Daoy (cell line): ENCODE measurements at regions not wholly inside any gene's neighbourhood (a gene's known extent, or its start where the extent isn't known, plus 50 kb on each side); places are given as distances from the start of the nearest gene placed in this dataset.
"Not testable (repeated sequence)": the region's sequence is repeated elsewhere in the genome, so short reads cannot be mapped to it uniquely, and the experiment has no call there.

Experiments used
- DNase-seq: peaks from one replicate; pipeline ENCODE4 v3.0.0-alpha.2; 2015; ENCODE audit warnings: low read depth

DNA sequence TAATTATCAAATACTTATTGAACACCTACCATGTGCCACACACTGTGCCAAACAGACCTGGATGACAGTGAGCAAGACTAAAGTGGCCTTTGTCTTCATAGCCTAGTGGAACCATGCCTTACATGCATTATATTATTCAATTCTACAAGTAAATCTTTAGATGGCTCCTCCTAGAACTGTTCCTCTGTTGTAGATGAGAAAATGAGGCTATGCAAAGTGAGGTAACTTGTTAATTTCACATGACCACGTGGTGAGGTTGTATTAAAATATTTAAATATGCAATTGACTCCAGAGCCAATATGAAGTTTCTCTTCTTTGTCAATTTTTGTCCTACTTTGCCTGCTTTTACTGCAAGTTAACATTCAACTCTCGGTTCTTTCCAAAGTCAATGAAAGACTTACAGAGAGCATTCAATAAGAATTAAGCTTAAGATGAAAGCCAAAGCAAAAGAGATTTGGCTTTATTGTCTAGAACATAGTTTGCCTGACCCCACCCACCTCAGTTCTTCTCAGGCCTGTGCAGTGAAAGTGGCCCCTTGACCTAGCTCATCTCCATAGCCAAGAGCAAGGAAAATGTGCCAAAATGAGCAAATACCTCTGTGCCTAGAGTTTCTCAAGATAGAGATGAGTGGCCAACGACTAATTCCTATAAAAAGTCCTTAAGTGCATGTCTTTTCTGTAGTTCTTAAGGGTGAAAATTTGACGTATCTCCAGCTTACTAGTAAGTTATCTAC, 263.2 kb upstream of the NFIA start:
- DNase-seq, result no peak

DNA sequence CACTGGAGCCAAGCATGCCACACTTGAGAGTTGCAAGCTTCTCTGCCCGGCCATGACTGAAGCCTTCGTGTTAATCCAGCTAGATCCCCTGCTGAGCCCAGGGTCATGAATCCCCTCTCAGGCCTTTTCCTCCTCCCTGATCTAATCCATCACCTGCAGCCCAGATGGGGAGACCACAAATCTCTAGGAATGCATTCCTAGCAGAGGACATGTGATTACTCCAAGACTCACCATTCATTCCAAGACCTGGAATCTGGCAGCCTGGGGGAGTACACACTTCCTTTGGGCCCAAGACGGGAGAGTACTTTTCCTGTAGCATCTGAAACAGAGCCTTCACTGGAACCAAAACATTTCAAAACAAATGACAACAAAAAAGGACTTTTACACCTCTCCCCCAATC, 269.3 kb upstream of the NFIA start:
- no peak for DNase-seq

DNA sequence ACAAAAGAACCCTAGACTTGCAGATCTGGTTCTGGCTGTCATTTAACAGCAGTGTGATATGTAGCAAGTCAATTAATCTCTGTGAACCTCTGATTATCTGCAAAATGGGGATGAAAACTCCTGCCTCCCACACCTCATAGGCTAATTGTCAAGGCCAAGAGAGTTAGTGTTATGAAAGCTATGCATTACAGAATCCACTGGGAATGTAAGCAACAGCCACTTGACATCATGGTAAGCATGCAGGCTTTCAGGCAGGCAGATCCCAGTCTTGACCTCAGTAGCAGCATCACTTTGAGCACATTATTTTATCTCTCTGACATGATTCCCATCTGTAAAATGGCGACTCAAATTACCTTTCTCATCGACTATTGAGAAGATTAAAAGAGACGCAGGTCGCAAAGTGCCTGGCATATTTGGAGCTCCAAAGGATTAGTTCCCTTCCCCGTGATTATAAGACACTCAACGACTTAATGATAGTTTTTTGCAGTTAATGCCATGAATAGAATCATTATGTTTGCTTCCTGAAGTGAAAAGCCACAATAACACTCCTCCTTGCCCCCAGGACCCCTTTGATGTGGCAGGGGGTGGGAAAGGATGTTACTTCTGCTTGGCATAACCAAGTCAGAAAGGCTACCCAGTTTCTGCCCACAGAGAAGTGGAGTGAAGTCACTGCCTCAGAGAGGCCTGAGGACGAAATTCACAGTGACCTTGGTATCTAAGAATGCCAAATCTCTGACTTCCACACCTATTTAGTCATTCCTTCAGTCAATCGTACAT, 273.0 kb upstream of the NFIA start:
- DNase-seq, result no peak

DNA sequence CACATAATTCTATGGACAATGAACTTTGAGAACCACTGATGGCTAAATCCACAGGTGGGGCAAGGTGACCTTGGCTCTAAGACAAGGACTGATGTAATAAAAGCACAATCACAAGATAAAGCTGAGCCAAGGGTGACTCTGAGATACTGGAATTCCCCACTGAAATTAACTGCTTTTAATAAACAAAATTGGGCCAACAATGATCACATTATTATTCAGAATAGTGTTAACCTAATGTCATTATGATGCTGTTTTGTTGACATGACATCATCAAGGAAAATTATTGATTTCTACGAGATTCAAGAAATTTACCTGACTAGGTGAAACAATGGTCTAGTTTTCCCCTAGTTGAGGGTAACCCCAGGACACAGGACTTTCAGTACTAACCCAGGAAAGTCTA, 273.7 kb upstream of the NFIA start:
- no peak for DNase-seq

DNA sequence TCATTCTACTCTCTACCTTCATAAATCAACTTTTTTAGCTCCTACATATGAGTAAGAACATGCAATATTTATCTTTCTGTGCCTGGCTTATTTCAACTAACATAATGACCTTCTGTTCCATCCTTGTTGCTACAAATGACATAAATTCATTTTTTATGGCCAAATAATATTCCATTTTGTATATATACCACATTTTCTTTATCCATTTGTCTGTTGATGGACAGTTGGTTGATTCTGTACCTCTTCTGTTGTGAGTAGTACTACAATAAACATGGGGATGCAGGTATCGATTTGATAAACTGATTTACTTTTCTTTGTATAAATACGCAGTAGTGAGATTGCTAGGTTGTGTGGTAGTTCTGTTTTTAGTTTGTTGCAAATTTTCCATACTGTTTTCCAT, 279.5 kb upstream of the NFIA start:
- no peak for DNase-seq

DNA sequence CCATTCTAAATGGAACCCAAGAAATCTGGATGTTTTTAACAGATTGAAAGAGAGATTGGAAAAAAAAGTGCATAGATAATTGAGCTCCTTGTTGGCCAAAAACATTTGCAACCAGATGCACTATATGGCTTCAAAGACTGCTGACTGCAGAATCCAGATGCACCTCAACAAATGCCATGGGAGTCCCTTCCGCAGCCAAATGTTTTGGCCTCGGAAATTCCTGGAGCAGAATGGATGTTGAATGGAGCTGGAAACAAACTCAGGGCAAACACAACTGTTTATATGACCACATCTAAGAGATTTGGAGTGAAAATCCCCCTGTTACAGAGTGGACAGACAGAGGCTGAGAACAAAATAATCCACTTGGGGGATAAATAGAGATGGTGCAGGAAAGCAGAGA, 285.0 kb upstream of the NFIA start:
- no peak for DNase-seq

DNA sequence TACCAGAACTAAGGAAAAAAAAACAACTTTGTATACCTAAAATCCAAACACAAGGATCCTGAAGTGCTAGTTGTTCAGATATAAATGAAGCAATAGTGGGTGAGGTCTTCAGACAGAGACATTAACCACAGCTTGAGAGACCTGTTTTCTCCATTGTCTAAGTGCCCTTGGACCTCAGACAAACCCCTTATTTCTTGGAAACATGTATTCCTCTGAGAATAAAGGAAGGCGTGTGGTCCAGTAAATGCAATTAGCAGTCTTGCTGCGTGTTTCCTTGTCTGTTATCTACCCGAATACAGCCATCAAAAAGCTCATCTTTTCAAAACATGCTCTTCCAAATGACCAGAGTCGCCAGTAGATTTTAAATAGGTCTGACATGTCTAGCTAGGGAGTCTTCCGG, 291.1 kb upstream of the NFIA start:
- DNase-seq, result no peak

DNA sequence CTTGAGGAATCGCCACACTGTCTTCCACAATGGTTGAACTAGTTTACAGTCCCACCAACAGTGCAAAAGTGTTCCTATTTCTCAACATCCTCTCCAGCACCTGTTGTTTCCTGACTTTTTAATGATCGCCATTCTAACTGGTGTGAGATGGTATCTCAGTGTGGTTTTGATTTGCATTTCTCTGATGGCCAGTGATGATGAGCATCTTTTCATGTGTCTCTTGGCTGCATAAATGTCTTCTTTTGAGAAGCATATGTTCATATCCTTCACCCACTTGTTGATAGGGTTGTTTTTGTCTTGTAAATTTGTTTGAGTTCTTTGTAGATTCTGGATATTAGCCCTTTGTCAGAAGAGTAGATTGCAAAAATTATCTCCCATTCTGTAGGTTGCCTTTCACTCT, 309.3 kb upstream of the NFIA start:
- not testable (repeated sequence) for DNase-seq

DNA sequence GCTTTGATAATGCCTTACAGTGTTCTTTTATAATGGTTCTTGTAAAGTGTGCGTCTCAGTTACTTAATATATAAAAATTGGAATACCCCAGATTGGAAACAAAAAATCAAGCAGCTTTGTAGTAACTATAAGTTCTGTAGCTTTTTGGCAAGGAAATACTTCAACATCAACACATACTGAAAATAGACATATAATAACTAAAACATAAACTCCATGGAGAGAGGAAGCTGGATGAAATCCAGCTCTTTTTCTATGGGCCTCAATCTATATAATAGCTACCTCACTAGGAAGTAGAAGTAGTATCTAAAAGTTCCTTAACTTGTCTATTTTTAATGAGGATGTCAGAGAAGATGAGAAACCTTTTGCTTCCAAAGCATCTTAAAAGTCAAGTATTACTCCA, 313.3 kb upstream of the NFIA start:
- no peak for DNase-seq

DNA sequence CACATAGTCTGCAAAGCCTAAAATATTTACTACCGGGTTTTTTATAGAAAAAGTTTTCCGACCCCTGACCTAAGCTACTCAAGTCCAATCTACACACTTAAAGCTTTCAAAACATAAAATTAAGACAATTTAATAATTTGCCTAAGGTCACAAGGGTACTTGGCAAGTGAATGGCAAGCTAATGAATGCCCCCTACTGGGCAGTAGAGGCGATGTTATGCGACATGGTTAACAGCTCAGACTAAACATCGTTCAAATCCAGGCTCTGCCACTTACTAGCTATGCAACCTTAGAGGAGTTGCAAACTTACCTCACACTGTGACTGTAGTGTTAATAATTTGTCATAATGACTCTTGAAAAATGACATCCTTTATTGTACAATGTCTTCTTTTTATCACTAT, 317.2 kb upstream of the NFIA start:
- DNase-seq, result no peak

DNA sequence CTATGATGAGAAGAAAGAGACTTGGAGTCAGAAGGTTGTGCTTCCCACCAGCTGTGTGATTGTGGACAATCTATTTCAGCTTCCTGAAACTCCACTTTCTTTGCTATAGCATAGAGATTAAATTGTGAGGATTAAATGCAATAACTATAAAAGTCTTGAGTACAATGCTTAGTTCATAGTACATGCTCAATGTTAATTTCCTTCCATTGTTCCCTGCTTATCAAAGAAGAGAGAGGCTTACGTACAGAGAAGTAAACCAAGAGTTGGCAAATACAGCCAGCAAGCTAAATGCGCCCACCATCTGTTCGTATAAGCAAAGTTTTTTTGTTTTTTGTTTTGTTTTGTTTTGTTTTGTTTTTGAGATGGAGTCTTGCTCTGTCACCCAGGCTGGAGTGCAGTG, 317.9 kb upstream of the NFIA start:
- no peak for DNase-seq

DNA sequence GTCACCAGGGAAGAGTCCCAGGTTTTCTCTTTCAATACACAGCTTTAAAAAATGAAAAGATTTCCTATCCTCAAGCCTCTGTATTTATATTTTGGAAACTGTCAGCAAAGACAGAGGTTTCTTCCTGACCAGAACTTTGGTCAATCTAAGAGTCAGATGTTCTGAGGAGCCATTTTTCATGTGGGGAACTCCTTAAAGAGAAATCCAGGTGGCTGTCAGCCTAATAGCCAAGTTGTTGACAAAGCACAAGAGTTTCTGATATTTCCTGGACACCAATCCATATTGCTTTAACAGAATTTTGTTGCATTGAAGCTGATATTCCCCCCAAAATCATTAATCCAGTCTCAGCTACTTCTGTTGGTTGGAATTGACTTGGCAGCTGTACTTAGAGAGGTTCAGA, 318.6 kb upstream of the NFIA start:
- DNase-seq, result no peak

DNA sequence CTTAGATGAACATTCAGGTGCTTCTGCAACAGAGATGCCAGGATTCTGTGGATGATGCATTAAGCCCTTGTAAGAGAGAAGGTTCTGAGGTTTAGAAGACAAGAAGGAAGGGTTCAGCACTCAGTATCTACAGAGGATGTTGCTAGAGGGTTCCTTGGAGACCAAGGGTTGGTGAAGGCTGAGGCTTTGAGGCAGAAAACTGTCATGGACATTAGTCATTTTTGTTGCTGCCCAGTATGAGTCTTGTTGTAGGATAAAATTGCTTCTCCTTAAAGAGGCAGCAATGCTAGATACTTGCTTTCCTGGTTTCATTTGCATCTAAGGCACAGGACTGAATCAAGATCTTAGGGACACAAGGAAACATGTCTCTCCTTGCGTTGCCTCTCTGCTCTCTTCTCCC, 319.4 kb upstream of the NFIA start:
- no peak for DNase-seq

DNA sequence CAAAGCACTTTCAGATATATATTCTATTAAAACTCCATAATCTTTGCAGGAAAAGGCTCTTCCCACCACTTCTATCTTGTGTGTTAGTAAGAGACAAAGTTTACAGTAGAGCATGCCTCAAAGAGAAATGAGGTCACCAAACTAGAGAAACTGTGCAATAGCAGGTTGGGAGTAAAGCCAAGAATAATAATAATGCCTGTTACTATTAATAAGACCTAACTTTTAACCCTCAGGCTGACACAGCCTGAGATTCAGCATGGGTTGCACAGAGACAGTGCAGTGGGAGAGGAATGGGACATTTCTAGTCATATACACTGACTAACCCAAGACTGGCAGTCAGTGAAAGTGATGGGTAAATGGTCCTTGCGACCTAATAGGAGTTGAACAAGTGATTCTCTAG, 320.2 kb upstream of the NFIA start:
- DNase-seq, result no peak

DNA sequence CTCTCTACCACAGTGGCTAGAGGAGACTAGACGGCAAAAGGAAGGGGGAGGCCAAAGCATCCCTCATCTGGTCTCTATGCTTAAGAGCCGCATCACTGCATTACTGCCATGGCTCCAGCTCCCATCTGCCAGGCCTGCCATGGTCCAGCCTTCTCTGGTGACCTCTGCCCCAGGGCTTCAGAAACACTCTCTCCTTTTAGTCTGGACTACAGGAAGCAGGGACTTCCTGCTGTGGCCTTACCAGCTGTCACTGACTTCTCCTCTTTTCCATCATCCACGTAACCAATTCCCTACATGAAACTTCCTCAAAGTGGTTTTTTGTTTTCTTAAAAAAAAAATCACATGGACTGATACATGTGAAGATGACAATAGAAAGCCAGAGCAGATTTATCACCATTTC, 323.1 kb upstream of the NFIA start:
- DNase-seq, result no peak

DNA sequence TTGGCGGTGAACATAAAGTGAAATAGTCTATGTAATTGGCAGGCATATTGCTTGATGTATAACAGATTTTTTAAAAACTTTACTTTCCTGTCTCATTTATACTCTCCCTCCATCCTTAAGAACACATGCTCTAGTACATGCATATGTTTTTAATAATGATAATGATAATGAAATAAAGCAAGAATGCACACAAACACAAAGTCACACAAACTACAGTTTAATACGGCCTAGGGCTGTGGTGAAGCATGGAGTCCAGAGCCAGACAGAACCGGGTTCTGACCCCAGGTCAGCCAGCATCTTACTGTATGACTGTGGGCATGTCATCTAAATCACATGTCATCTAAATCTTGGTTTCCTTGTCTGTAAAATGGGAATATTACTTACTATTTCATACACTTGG, 324.9 kb upstream of the NFIA start:
- no peak for DNase-seq

DNA sequence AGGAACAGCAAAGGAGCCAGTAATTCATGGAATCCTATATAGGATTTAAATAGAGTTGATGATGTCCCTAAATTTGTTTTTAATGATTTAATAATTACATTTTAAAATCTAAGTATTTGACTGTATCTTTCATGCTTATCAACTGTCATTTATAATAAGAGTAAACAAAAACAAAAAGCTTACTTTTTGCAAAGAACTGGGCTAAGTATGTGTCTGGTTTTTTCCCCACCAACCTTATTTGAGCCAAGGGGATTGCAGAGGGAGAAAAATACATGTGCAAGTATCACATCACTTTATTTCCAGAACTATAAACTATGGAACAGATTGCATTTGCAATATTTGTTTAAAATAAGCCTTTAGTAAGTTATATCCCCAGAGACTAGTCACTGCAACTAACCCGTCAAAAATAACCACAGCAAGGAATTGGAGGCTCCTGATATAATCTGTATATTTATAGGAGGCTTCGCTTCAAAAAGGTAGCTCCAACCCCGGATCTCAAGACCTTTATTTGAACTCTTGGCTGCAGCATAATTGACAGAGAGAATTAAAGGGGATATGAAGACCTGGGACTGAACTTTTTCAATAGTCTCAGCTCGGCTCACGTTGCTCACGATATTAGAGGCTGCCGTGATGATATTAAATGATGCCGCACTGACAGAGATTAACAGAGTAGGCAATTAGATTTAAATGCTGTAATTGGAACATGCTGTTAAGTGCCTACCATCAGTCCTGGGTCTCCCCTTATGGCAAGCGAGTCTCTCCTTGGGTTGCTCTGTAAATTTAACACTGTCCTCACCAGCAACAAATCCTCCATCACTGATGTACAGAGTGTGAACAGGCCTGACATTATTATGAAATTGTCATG, 329.1 kb upstream of the NFIA start:
- DNase-seq, result no peak

DNA sequence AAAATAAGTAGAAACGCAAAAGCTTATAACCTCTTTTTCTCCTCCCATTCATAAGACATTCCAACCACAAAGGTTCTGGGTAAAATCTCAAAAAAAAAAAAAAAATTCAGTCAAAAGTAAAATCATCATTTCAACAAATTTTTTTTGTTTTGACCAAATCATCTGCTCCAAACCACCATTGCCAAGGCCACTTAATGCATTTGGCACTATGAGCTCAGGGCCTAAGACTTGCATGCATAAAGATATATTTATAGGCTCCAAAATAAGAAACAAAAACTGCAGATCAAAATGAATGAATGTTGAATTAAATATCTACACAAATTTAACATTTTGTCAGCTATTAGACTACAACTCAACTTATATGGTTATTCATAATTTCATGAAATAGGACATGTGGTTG, 331.1 kb upstream of the NFIA start:
- DNase-seq, result no peak

DNA sequence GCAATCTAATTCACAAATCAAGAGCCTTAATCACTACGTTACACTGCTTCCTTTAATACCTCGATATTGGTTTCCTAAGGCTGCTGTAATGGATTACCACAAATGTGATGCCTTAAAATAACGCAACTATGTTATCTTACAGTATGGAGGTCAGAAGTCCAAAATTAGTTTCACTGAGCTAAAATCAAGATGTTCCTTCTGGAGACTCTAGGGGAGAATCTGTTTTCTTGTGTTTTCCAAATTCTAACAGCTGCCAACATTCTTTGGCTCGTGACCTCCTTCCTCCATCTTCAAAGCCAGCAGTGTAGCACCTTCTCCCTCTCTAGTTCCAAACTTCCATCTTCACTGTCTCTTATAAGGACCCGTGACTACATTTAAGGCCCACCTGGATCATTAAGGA, 335.0 kb upstream of the NFIA start:
- DNase-seq, result no peak

DNA sequence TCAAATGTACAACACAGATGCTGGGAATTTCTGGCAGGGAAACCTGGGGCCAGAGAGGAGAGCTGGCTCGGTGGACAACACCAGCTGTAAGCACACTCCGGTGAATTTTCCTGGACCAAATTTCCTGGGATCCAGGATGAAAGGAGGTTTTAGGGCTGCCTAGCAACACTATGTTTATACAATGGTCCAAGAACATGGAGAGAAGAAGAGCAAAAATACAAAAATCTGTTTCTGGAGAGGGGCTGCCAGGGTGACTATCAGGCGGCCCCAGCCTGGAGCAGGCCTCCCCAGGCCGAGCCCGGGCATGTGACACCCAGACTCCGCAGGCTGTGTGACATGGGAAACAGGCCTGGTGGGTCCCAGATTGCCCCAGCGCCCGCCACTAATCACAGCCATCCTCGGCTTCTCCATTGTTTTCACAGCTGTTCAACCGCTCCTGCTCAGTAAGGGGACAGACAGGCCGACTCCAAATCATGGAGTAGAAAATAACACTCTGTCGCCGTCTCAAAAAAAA, 336.0 kb upstream of the NFIA start:
- no peak for DNase-seq

DNA sequence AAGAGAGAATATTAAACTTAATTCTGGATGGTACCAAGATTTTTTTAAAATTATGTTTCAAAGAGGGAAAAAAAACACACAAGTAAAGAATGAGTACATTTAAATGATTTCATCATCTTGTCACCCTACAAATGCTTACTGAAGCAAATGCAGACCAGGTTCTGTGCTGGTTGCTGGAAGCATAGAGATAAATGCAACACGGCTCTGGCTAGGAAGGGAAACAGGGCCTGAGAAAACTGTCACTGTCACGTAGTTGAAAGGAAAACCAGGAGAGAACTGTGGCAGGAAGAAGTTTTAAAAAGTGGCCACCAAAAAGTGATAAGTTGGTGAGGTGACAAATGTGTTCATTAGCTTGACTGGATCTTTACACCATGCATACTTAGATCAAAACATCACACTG, 336.9 kb upstream of the NFIA start:
- DNase-seq, result no peak

DNA sequence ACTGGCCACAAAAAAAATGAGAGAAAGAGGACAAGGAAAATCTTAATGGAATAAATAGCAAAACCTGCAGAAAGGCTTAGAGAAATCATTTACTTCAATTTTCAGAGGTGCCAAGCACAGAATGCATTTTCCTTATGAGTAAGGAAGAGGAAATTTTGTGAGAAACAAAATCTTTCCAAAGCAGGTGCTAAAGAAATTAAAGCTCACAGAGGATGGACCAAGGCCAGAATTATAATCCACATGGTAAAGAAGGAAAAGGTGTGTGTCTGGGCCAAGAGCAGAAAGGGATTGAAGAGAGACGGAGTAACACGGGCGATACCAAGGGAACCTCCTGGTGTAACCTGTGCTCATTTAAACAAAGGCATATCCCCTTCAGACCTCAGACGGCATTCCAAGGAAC, 340.0 kb upstream of the NFIA start:
- DNase-seq, result no peak

DNA sequence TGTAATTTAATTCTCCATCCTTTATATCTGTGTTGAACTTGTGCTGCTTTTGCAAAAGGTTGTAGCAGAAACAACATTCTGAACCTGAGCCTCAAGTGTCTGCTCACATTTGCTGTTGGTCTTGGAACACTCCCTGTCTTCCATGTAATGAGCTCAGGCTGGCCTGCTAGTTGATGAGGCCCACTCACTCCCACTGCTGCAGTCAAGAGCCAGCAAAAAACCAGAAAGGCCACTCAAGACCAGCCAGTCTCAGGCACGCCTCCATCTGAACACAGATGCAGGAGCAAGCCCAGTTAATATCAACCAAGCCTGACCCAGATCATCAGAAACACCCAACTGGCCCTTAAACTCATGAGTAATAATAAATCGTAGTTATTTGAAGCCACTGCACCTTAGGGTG, 342.2 kb upstream of the NFIA start:
- no peak for DNase-seq
